Kidney (tissue), 13 donors: ENCODE measurements at regions not wholly inside any gene's neighbourhood (a gene's known extent, or its start where the extent isn't known, plus 50 kb on each side); places are given as distances from the start of the nearest gene placed in this dataset.

Source experiments
- DNase-seq, 5 donors: peaks; one replicate each; pipeline ENCODE4 v3.0.0-alpha.2; 2013 to 2020
- FAIRE-seq: peaks from 2 replicates; lab custom pipeline; 2012; peaks lifted over from hg19 to GRCh38; lab: Jason Lieb, UNC
- H3K27ac ChIP-seq, 2 donors: one replicate each; pipeline ENCODE4 v1.7.0; 2013; ENCODE audit warnings: low read depth in 2 of 2, low read length in 2 of 2, inconsistent platforms in 1 of 2
- H3K27me3 ChIP-seq: one replicate; pipeline ENCODE4 v1.7.1; 2013; ENCODE audit warnings: low read length, inconsistent platforms; ENCODE audit not compliant: control insufficient read depth, insufficient read depth
- H3K36me3 ChIP-seq, 3 donors: one replicate each; pipeline versions ENCODE4 v1.7.0 to v1.7.1; 2013; ENCODE audit warnings: low read length in 3 of 3, control low read depth in 1 of 3, inconsistent platforms in 1 of 3; ENCODE audit not compliant: insufficient read depth in 3 of 3, control insufficient read depth in 2 of 3
- H3K4me1 ChIP-seq, 3 donors: one replicate each; pipeline versions ENCODE4 v1.7.0 to v1.7.1; 2013; ENCODE audit warnings: low read length in 3 of 3, inconsistent platforms in 1 of 3, low read depth in 1 of 3; ENCODE audit not compliant: control insufficient read depth in 2 of 3, insufficient read depth in 2 of 3
- H3K4me3 ChIP-seq, 3 donors: one replicate each; pipeline versions ENCODE4 v1.7.0 to v1.8.1; 2013; ENCODE audit warnings: low read length in 3 of 3, control low read depth in 1 of 3, inconsistent platforms in 1 of 3
- H3K9ac ChIP-seq, 3 donors: one replicate each; pipeline versions ENCODE4 v1.7.0 to v1.7.1; 2013; ENCODE audit warnings: low read length in 3 of 3, control low read depth in 1 of 3, inconsistent platforms in 1 of 3
- H3K9me3 ChIP-seq, 3 donors: one replicate each; pipeline versions ENCODE4 v1.7.0 to v1.7.1; 2013; ENCODE audit warnings: low read length in 3 of 3, control low read depth in 1 of 3, inconsistent platforms in 1 of 3; ENCODE audit not compliant: control insufficient read depth in 2 of 3, insufficient read depth in 1 of 3
- intact Hi-C: fragments of 100-400 bp; cut with DNase I; formaldehyde crosslinking; loops from one replicate; pipeline ENCODE4 v1.11.1; 2022
- TF ChIP-seq, protein P1 (sequence below): IDR thresholded peaks from 3 replicates; pipeline ENCODE4 v1.5.1; 2012; ENCODE audit warnings: mild to moderate bottlenecking, moderate library complexity, borderline replicate concordance; ENCODE audit not compliant: insufficient read depth; ENCODE audit errors: extremely low read depth
- donor health status: control.
- donor health status: control.
- donor health status: control.
- donor health status: control.
- donor health status: control.
- donor health status: DM: yes; HTN: yes; CAD: no.
- donor health status: Normal renal cell carcinoma (clear cell type).

DNA sequence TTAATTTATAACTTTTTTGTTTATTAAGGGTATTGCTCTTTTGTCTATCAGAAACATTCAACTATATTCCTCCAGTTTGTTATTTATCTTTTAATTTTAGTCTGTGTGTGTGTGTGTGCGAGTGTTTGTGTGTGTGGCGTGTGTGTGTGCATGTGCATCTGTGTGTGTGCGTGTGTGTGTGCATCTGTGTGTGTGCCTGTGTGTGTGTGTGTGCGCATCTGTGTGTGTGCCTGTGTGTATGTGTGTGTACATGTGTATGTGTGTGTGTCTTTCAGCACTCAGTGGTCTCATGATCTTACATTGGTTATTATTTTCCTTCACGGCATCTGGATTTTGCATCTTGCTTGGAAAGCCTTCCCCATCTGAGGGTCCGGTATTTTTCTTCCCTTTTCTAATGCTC lies 281.1 kb upstream of the RTL1 start:
- no peaks in the 10 kb centered on the region for H3K4me1 ChIP-seq
- no peak overlapping the region for H3K9ac ChIP-seq
- intact Hi-C loops = no loop called here
- DNase-seq (peak in 1 of 5 donors; percentile 9), FAIRE-seq (no peak)
- no peak overlapping the region for H3K4me3 ChIP-seq
- H3K27me3 ChIP-seq = no peaks in the 10 kb centered on the region
- H3K36me3 ChIP-seq = no peaks in the 10 kb centered on the region
- peaks cover 0 to 5% (median 0%) of the 10 kb centered on the region in 3 donors for H3K9me3 ChIP-seq
- H3K27ac ChIP-seq = no peak overlapping the region
- TF ChIP-seq, protein P1, sequence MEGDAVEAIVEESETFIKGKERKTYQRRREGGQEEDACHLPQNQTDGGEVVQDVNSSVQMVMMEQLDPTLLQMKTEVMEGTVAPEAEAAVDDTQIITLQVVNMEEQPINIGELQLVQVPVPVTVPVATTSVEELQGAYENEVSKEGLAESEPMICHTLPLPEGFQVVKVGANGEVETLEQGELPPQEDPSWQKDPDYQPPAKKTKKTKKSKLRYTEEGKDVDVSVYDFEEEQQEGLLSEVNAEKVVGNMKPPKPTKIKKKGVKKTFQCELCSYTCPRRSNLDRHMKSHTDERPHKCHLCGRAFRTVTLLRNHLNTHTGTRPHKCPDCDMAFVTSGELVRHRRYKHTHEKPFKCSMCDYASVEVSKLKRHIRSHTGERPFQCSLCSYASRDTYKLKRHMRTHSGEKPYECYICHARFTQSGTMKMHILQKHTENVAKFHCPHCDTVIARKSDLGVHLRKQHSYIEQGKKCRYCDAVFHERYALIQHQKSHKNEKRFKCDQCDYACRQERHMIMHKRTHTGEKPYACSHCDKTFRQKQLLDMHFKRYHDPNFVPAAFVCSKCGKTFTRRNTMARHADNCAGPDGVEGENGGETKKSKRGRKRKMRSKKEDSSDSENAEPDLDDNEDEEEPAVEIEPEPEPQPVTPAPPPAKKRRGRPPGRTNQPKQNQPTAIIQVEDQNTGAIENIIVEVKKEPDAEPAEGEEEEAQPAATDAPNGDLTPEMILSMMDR = no peak

DNA sequence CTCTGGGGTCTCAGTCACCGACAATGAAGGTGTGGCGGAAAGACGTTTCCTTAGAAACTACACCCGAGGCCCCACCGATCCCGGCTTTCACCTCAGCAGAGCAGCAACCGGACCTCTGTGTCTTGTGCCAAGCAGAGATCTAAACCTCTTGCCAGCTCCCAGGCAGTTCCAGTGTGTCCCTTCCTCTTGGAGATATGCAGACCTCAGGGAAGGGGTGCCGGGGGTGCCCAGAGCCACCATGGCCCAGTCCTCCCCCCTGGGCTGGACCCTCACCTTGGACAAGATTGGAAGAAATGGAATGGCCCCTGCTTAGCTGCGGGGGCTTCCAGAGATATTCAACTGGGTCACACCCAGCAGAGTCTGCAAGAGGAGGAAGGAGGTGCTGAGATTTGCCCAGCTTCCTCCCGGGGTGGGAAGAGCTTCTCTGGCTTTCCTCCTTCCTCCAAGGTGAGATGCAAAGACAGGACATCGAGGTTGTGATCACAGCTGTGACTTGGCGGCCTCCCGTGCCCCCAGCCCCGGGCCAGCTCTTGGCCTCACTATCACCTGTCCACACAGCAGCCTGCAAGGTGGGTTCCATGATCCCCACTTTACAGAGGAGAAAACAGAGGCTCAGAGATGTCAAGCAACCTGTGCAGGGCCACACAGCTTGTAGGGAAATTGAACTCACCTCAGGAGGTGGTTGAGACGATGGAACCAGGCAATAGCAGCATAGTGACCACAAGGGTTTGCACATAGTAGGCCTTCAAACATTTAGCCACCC lies 281.7 kb upstream of the RTL1 start:
- H3K27me3 ChIP-seq = no peaks in the 10 kb centered on the region
- H3K9me3 ChIP-seq = peaks cover 0 to 5% (median 0%) of the 10 kb centered on the region in 3 donors
- no peak for FAIRE-seq
- no peaks in the 10 kb centered on the region for H3K4me1 ChIP-seq
- H3K9ac ChIP-seq = no peak overlapping the region
- H3K27ac ChIP-seq = no peak overlapping the region
- TF ChIP-seq, protein P1 = no peak
- H3K36me3 ChIP-seq = no peaks in the 10 kb centered on the region
- H3K4me3 ChIP-seq = no peak overlapping the region
- DNase-seq = peak in 1 of 5 donors; percentile 15
- intact Hi-C loops = no loop called here

DNA sequence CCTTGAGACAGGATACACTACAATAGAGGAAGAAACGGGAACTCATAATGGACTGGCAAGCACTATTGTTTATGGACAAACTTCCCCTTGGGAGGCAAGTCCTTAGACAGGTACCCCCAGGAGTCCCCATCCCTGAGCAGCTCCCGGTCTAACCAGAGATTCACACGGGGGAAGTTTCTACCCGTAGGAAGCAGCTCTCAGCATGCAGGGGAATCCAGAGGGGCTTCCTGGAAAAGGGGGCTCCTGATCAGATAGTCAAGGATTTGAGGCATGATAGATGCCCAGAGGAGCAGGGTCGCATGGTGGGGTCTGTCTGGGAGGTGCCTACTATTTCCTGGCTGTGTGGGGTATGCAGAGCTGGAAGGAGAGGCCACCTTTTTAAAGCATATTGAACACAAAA lies 282.4 kb upstream of the RTL1 start:
- H3K36me3 ChIP-seq = no peaks in the 10 kb centered on the region
- TF ChIP-seq, protein P1 = no peak
- DNase-seq (peak in 1 of 5 donors; percentile 8), FAIRE-seq (no peak)
- H3K4me3 ChIP-seq = no peak overlapping the region
- no peaks in the 10 kb centered on the region for H3K27me3 ChIP-seq
- H3K9ac ChIP-seq = no peak overlapping the region
- intact Hi-C loops = no loop called here
- no peaks in the 10 kb centered on the region for H3K4me1 ChIP-seq
- no peak overlapping the region for H3K27ac ChIP-seq
- H3K9me3 ChIP-seq = no peaks in the 10 kb centered on the region
